OCI-LY1 (cell line): ENCODE measurements at regions not wholly inside any gene's neighbourhood (a gene's known extent, or its start where the extent isn't known, plus 50 kb on each side); places are given as distances from the start of the nearest gene placed in this dataset.

Source experiments
- H2AFZ ChIP-seq: fragments of 200-600 bp; sonication (generic), shearing (Covaris generic); 2 replicates; pipeline ENCODE4 v1.6.0; 2014; ENCODE audit warnings: antibody characterized with exemption, mild to moderate bottlenecking, low read length
- H3F3A ChIP-seq: fragments of 200-600 bp; sonication (generic), shearing (Covaris generic); 2 replicates; pipeline ENCODE4 v1.6.0; 2014; ENCODE audit warnings: mild to moderate bottlenecking, antibody characterized with exemption, low read length, moderate library complexity; ENCODE audit not compliant: insufficient read depth
- H3K27ac ChIP-seq: fragments of 200-600 bp; sonication (generic); 2 replicates; pipeline ENCODE4 v1.5.1; 2014; ENCODE audit warnings: low read length, mixed run types, mild to moderate bottlenecking, low read depth; ENCODE audit not compliant: poor library complexity, severe bottlenecking
- H3K27me3 ChIP-seq: fragments of 200-600 bp; sonication (generic); 2 replicates; pipeline ENCODE4 v1.6.0; 2014; ENCODE audit warnings: antibody characterized with exemption, mild to moderate bottlenecking, low read length, moderate library complexity; ENCODE audit not compliant: insufficient read depth
- H3K36me3 ChIP-seq: fragments of 200-600 bp; sonication (generic); 2 replicates; pipeline ENCODE4 v1.6.1; 2014; ENCODE audit warnings: mild to moderate bottlenecking, antibody characterized with exemption, low read length, moderate library complexity, mixed read lengths; ENCODE audit not compliant: insufficient read depth
- H3K4me1 ChIP-seq: fragments of 200-600 bp; sonication (generic); 2 replicates; pipeline ENCODE4 v1.5.1; 2014; ENCODE audit warnings: mild to moderate bottlenecking, low read length, moderate library complexity; ENCODE audit not compliant: insufficient read depth, severe bottlenecking
- H3K4me2 ChIP-seq: fragments of 200-600 bp; sonication (generic), shearing (Covaris generic); 2 replicates; pipeline ENCODE4 v1.6.1; 2014; ENCODE audit warnings: low read length
- H3K4me3 ChIP-seq: fragments of 200-600 bp; sonication (generic); 2 replicates; pipeline ENCODE4 v1.5.1; 2014; ENCODE audit warnings: low read length, low read depth, mild to moderate bottlenecking, mixed read lengths; ENCODE audit not compliant: poor library complexity, severe bottlenecking
- H3K79me2 ChIP-seq: fragments of 200-600 bp; shearing (Covaris generic); 2 replicates; pipeline ENCODE4 v1.6.1; 2016; ENCODE audit warnings: mixed run types, low read length, mixed read lengths; ENCODE audit not compliant: insufficient read depth
- H3K9ac ChIP-seq: fragments of 200-600 bp; sonication (generic), shearing (Covaris generic); 2 replicates; pipeline ENCODE4 v1.6.1; 2014; ENCODE audit warnings: mild to moderate bottlenecking, low read length, mixed read lengths
- H3K9me2 ChIP-seq: fragments of 200-600 bp; sonication (generic), shearing (Covaris generic); 2 replicates; pipeline ENCODE4 v1.6.1; 2014; ENCODE audit warnings: low read depth, mild to moderate bottlenecking, low read length, mixed read lengths
- H3K9me3 ChIP-seq: fragments of 200-600 bp; shearing (Covaris generic); 2 replicates; pipeline ENCODE4 v1.6.1; 2014; ENCODE audit warnings: low read length, mixed read lengths
- H4K20me1 ChIP-seq: fragments of 200-600 bp; sonication (generic), shearing (Covaris generic); 2 replicates; pipeline ENCODE4 v1.6.0; 2016; ENCODE audit warnings: mild to moderate bottlenecking, low read length; ENCODE audit not compliant: insufficient read depth
- CTCF ChIP-seq: fragments of 200-600 bp; sonication (generic), shearing (Covaris generic); IDR thresholded peaks from 2 replicates; pipeline ENCODE4 v1.5.1; 2017; ENCODE audit warnings: mild to moderate bottlenecking, antibody characterized with exemption, low read length, moderate library complexity, mixed read lengths
- EZH2 ChIP-seq: fragments of 200-600 bp; sonication (generic), shearing (Covaris generic); IDR thresholded peaks from 2 replicates; pipeline ENCODE4 v1.8.0; 2017; ENCODE audit warnings: borderline replicate concordance, mixed run types, mild to moderate bottlenecking, antibody characterized with exemption, low read length, moderate library complexity, mixed read lengths

- no peaks in the 10 kb centered on the region for H3K79me2 ChIP-seq
- no peak overlapping the region for H3K4me3 ChIP-seq
- H3K36me3 ChIP-seq, result no peaks in the 10 kb centered on the region
- no peak overlapping the region for H3K4me2 ChIP-seq
- H3K27me3 ChIP-seq, result no peaks in the 10 kb centered on the region
- no peaks in the 10 kb centered on the region for H3F3A ChIP-seq
- no peak overlapping the region for H3K9ac ChIP-seq
- H3K27ac ChIP-seq, result no peak overlapping the region
- no peaks in the 10 kb centered on the region for H3K9me2 ChIP-seq
- no peak overlapping the region for H2AFZ ChIP-seq
- H3K4me1 ChIP-seq, result no peaks in the 10 kb centered on the region
- TF ChIP-seq EZH2 (no peak), CTCF (no peak)
- no peaks in the 10 kb centered on the region for H3K9me3 ChIP-seq
- no peaks in the 10 kb centered on the region for H4K20me1 ChIP-seq
Measured at GRCh38 chr15:26083896-26084295, 220.8 kb upstream of the ATP10A start.

- no peak overlapping the region for H3K4me2 ChIP-seq
- H3K9ac ChIP-seq, result no peak overlapping the region
Measured at GRCh38 chr15:26083457-26083856, 220.3 kb upstream of the ATP10A start.

GRCh38 chr15:26082221-26083109, 219.3 kb upstream of the ATP10A start:
- TF ChIP-seq EZH2 (no peak), CTCF (no peak)
- H3K9me2 ChIP-seq, result no peaks in the 10 kb centered on the region

More at GRCh38 chr15:26083457-26083856, 220.3 kb upstream of the ATP10A start:
- Histone ChIP-seq H3K4me3 (no peak overlapping the region), H3K79me2 (no peaks in the 10 kb centered on the region), H3K9me3 (no peaks in the 10 kb centered on the region), H3F3A (no peaks in the 10 kb centered on the region), H4K20me1 (no peaks in the 10 kb centered on the region), H3K36me3 (no peaks in the 10 kb centered on the region), H3K27me3 (no peaks in the 10 kb centered on the region), H3K4me1 (no peaks in the 10 kb centered on the region), H3K9me2 (no peaks in the 10 kb centered on the region), H3K27ac (no peak overlapping the region), H2AFZ (no peak overlapping the region)
- no peak for TF ChIP-seq CTCF
- TF ChIP-seq EZH2, result no peak

More at GRCh38 chr15:26082221-26083109, 219.3 kb upstream of the ATP10A start:
- H3K36me3 ChIP-seq, result no peaks in the 10 kb centered on the region
- H3K9ac ChIP-seq, result no peak overlapping the region
- H3K4me1 ChIP-seq, result no peaks in the 10 kb centered on the region
- peak overlapping the region; percentile 33 for H3K4me3 ChIP-seq
- no peak overlapping the region for H3K27ac ChIP-seq
- H3F3A ChIP-seq, result no peaks in the 10 kb centered on the region
- H3K9me3 ChIP-seq, result no peaks in the 10 kb centered on the region
- H4K20me1 ChIP-seq, result no peaks in the 10 kb centered on the region
- H3K79me2 ChIP-seq, result no peaks in the 10 kb centered on the region
- H3K27me3 ChIP-seq, result no peaks in the 10 kb centered on the region
- no peak overlapping the region for H3K4me2 ChIP-seq
- no peak overlapping the region for H2AFZ ChIP-seq
